GM19193 (cell line): ENCODE measurements at regions not wholly inside any gene's neighbourhood (a gene's known extent, or its start where the extent isn't known, plus 50 kb on each side); places are given as distances from the start of the nearest gene placed in this dataset.

Source experiments
- POLR2A ChIP-seq: IDR thresholded peaks from 4 replicates; pipeline ENCODE4 v1.6.1; 2011; ENCODE audit not compliant: insufficient read depth, insufficient read length; ENCODE audit errors: extremely low read depth

DNA sequence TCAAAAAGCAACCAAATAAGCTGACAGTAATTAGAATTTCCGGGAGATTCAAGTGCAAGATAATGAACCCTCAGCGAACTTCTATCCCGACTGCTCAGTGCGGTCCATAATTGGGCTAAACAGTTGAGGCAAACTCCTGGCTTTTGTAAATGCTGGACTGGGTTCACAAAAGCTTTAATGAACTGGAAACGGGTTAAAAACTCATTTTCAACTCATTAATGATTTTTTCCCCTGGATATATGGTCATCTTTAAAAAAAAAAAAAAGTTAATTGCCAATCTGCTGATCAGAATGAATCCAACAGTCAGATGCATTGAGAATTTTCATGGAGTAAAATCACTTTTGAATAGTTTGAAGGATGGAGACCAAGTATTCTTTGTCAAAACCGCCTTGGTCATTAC, 79.5 kb upstream of the WWC1 start:
- TF ChIP-seq POLR2A = no peak

DNA sequence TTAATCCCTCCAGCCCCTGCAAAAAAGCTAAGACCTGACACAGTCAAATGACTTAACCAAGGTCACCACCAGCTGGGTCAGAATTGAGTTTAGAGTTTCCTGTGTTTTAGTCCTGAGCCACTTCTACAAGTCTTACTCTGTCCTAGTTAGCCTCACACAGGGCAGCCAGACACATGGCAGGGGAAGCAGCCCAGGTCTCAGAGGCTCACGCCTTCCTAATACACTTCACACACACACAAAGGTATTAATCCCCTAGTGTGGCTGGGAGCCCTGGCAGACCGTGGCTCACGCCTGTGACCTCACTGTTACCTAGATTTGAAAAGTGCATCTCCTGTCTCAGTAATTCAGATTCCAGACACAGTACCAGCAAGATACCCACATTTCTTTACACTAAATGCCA, 77.4 kb upstream of the WWC1 start:
- no peak for TF ChIP-seq POLR2A

DNA sequence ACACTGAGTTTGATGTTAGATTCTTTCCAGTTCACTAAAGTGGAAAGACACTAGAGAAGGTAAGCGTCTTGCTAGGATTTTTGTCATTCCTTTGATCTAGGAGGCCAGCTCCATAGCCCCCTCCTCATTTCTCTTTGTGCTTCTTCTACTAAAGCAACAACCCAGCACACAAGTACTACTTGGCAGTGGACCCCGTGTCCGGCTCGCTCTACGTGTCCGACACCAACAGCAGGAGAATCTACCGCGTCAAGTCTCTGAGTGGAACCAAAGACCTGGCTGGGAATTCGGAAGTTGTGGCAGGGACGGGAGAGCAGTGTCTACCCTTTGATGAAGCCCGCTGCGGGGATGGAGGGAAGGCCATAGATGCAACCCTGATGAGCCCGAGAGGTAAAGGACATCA, 76.6 kb upstream of the WWC1 start:
- no peak for TF ChIP-seq POLR2A

DNA sequence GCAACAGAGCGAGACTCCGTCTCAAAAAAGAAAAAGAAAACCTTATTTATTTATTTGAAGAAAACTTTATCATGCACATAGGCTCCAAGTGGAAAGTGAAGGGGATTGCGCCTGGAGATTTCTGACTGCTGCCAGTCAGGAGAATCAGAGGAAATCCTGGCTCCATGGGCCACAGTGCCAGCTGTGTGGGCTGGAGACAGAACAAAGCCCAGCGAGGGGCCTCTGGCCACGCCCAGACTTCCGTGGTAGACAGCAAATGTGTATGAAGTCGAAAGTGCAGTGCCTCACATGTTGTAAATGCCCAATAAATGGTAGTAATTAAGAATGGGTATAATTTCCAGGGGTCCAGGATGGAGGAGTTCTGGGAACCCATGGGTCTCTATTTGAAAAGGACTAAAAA, 75.8 kb upstream of the WWC1 start:
- no peak for TF ChIP-seq POLR2A

DNA sequence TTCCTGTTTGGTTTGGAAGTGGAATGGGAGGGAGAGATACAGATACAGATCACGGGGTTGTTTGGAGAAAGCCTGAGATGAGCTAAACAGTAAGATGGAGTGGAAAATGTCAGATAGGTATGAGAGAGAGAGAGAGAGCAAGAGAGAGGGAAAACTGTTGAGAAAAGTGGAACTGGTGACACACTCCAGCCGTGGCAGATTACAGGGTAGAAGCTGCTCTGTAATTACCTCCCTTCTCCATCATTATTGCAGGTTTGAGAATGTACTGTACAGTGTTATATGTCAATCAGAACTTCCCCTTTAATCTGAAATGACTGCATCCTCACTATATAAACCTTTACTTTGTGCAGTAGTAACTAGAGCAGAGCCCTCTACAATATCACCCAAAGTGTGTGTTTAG, 74.5 kb upstream of the WWC1 start:
- no peak for TF ChIP-seq POLR2A

DNA sequence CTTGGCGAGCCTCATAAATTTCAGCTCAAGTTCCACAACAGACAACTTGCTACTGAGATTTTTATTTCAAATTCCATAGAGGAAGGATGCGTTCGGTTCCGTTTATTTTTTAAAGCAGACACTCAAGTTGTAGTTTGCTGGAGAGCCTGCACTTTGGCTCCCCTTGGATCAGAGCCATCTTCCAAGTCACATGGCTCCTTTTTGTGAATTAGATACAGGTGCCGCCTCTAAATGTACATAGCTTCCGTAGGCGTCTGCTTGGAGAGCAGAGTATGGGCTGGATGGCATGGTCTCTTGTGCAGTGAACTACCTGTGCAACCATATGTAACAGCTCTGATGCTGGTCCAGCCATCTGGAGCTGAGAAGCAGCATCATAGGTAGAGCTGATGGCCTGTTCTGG, 73.9 kb upstream of the WWC1 start:
- TF ChIP-seq POLR2A = no peak

- TF ChIP-seq POLR2A = no peak
Observed at GRCh38 chr5:168218746-168219145, 72.7 kb upstream of the WWC1 start.

- TF ChIP-seq POLR2A = no peak
Observed at GRCh38 chr5:168219515-168220410, 71.7 kb upstream of the WWC1 start.

- no peak for TF ChIP-seq POLR2A
Observed at GRCh38 chr5:168224085-168224484, 67.4 kb upstream of the WWC1 start.

DNA sequence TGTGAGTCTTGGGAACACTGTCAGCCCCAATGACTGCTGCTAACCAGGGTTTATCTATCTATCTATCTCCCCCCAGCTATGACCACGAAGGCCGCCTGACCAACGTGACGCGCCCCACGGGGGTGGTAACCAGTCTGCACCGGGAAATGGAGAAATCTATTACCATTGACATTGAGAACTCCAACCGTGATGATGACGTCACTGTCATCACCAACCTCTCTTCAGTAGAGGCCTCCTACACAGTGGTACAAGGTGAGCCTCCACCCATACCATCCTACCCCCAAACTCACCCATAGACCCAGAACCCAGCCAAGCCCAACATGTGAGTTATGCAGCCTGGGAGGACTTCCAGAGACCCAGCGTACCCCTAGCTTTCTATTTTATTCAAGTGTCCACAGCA, 65.4 kb upstream of the WWC1 start:
- TF ChIP-seq POLR2A = no peak

GRCh38 chr5:168227001-168227400, 64.4 kb upstream of the WWC1 start:
- TF ChIP-seq POLR2A = no peak

GRCh38 chr5:168227973-168228615, 63.4 kb upstream of the WWC1 start:
- peak; percentile 19 for TF ChIP-seq POLR2A

DNA sequence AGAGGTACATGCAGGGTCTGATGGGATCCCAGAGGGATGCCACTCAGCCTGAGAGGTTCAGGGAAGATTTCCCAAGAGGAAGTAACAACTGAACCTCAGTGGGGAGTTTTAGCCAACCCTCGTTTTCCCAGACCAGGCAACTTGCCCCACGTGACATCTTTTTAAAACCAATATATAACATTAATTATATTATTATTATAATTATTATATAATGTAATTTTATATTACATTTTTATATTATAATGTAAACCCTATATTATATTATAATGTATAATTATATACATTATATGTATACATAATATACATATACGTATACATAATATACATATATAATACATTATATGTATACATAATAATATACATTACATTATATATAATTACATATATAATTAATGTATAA, 62.8 kb upstream of the WWC1 start:
- no peak for TF ChIP-seq POLR2A

DNA sequence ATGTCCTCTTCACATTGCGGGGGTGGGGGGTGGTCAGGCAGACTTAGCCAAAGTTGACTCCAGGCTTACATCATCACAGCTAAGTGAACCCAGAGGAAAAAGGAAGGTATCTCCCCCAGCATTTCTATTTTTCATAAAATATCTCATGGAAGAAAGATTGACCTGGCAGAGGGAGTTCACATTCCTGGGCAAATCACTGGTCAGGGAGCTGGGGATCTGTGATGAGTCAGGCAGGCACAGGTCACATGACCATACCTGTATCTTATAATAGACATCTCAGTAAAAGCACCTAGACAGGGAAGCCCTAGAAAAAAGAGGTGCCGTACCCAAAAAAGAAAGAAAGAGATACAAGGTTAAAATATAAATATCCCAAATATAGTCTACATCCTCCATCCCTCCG, 57.3 kb upstream of the WWC1 start:
- TF ChIP-seq POLR2A = no peak

DNA sequence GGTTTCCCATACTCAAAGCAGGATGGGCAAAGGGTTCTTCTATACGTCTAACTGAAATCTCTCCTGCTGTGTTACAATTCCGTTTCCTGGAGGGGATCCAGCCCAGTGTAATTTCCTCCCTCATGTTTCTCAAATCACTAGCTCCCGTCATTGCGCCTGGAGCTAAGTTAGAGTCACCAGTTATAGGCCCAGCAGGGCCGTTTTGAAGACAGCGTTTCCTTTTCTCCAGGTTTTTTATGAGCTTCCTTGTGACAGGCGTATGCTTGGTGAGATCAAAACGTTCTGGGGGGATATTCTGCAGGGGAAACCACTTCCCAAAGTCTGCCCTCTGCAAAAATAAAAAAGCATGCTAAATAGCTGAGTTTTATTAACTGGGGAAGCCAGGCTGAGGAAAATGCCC, 53.0 kb upstream of the WWC1 start:
- TF ChIP-seq POLR2A = no peak

- TF ChIP-seq POLR2A = no peak
Observed at GRCh38 chr5:168239325-168239724, 52.1 kb upstream of the WWC1 start.
